Neutrophil (primary cell): ENCODE measurements at regions not wholly inside any gene's neighbourhood (a gene's known extent, or its start where the extent isn't known, plus 50 kb on each side); places are given as distances from the start of the nearest gene placed in this dataset.

Experiments used
- H3K27ac ChIP-seq: fragments of 200-600 bp; sonication (generic); 2 replicates; pipeline ENCODE4 v1.5.1; 2016; ENCODE audit warnings: mild to moderate bottlenecking, moderate library complexity
- H3K27me3 ChIP-seq: fragments of 200-600 bp; sonication (generic); 2 replicates; pipeline ENCODE4 v1.6.0; 2016; ENCODE audit warnings: mild to moderate bottlenecking
- H3K36me3 ChIP-seq: fragments of 200-600 bp; sonication (generic); 2 replicates; pipeline ENCODE4 v1.5.1; 2017
- H3K4me1 ChIP-seq, 2 experiments: fragments of 200-600 bp in 1 of 2; sonication (generic) in 1 of 2; 1 replicate in 1 of 2; 2 replicates in 1 of 2; pipeline versions ENCODE4 v1.5.1 to v1.6.1; 2013 to 2016; ENCODE audit warnings: low read depth in 1 of 2, low read length in 1 of 2, mild to moderate bottlenecking in 1 of 2, moderate library complexity in 1 of 2; ENCODE audit not compliant: control insufficient read depth in 1 of 2, insufficient read depth in 1 of 2
- H3K4me3 ChIP-seq, 2 experiments: fragments of 200-600 bp in 1 of 2; sonication (generic) in 1 of 2; 1 replicate in 1 of 2; 2 replicates in 1 of 2; pipeline ENCODE4 v1.5.1; 2013 to 2016; ENCODE audit warnings: low read depth in 1 of 2, low read length in 1 of 2, mild to moderate bottlenecking in 1 of 2, moderate library complexity in 1 of 2
- H3K9me3 ChIP-seq: fragments of 200-600 bp; sonication (generic); 2 replicates; pipeline ENCODE4 v1.5.1; 2016
- CTCF ChIP-seq: fragments of 200-600 bp; sonication (generic); IDR thresholded peaks from 2 replicates; pipeline ENCODE4 v1.5.1; 2016; ENCODE audit warnings: antibody characterized with exemption

GRCh38 chr9:94166236-94166975, 82.1 kb downstream of the PTPDC1 start:
- Histone ChIP-seq H3K36me3 (no peaks in the 10 kb centered on the region), H3K4me1 (peaks cover 23 to 41% of the 10 kb centered on the region in 2 experiments), H3K4me3 (peak overlapping the region; percentile 86 to 92), H3K9me3 (no peaks in the 10 kb centered on the region), H3K27me3 (no peaks in the 10 kb centered on the region), H3K27ac (peak overlapping the region; percentile 98)
- TF ChIP-seq CTCF, result no peak

GRCh38 chr9:94166976-94167346, 82.7 kb downstream of the PTPDC1 start:
- no peak for TF ChIP-seq CTCF
- peak overlapping the region; percentile 98 for H3K27ac ChIP-seq
- no peaks in the 10 kb centered on the region for H3K36me3 ChIP-seq
- H3K9me3 ChIP-seq, result no peaks in the 10 kb centered on the region
- peaks cover 23 to 41% of the 10 kb centered on the region in 2 experiments for H3K4me1 ChIP-seq
- H3K4me3 ChIP-seq, result peak overlapping the region; percentile 86 to 92
- H3K27me3 ChIP-seq, result no peaks in the 10 kb centered on the region

- Histone ChIP-seq H3K36me3 (no peaks in the 10 kb centered on the region), H3K4me1 (peaks cover 23 to 41% of the 10 kb centered on the region in 2 experiments), H3K27ac (peak overlapping the region; percentile 98), H3K4me3 (peak overlapping the region; percentile 86 to 92), H3K27me3 (no peaks in the 10 kb centered on the region), H3K9me3 (no peaks in the 10 kb centered on the region)
- TF ChIP-seq CTCF, result no peak
Measured at GRCh38 chr9:94167376-94167890, 83.2 kb downstream of the PTPDC1 start.

- Histone ChIP-seq H3K4me3 (no peak overlapping the region), H3K27ac (peak overlapping the region; percentile 98), H3K4me1 (peaks cover 23 to 41% of the 10 kb centered on the region in 2 experiments), H3K27me3 (no peaks in the 10 kb centered on the region), H3K36me3 (no peaks in the 10 kb centered on the region), H3K9me3 (no peaks in the 10 kb centered on the region)
- no peak for TF ChIP-seq CTCF
Measured at GRCh38 chr9:94168203-94169000, 84.1 kb downstream of the PTPDC1 start.

GRCh38 chr9:94169968-94170367, 85.7 kb downstream of the PTPDC1 start:
- Histone ChIP-seq H3K27me3 (no peaks in the 10 kb centered on the region), H3K27ac (no peak overlapping the region), H3K36me3 (peaks cover 14% of the 10 kb centered on the region), H3K4me3 (no peak overlapping the region), H3K4me1 (peaks cover 23 to 41% of the 10 kb centered on the region in 2 experiments), H3K9me3 (no peaks in the 10 kb centered on the region)
- TF ChIP-seq CTCF, result no peak
